Small intestine (tissue), 7 donors: ENCODE measurements at regions not wholly inside any gene's neighbourhood (a gene's known extent, or its start where the extent isn't known, plus 50 kb on each side); places are given as distances from the start of the nearest gene placed in this dataset.

Source experiments
- DNase-seq, 2 donors: peaks; one replicate each; pipeline versions ENCODE4 v3.0.0 to v3.0.0-alpha.2; 2013
- FAIRE-seq: peaks from 2 replicates; lab custom pipeline; 2012; peaks lifted over from hg19 to GRCh38; lab: Jason Lieb, UNC
- H3K27ac ChIP-seq, 3 donors: one replicate each; pipeline ENCODE4 v1.5.1; 2013; ENCODE audit warnings: low read length in 2 of 3, mild to moderate bottlenecking in 2 of 3, control low read depth in 1 of 3, inconsistent platforms in 1 of 3, low read depth in 1 of 3, moderate library complexity in 1 of 3
- H3K27me3 ChIP-seq, 3 donors: one replicate each; pipeline ENCODE4 v1.6.1; 2013; ENCODE audit warnings: low read length in 3 of 3, inconsistent platforms in 1 of 3; ENCODE audit not compliant: control insufficient read depth in 3 of 3, insufficient read depth in 3 of 3
- H3K36me3 ChIP-seq, 3 donors: one replicate each; pipeline ENCODE4 v1.6.1; 2013; ENCODE audit warnings: low read length in 3 of 3, inconsistent platforms in 1 of 3, low read depth in 1 of 3, mild to moderate bottlenecking in 1 of 3, moderate library complexity in 1 of 3; ENCODE audit not compliant: control insufficient read depth in 3 of 3, insufficient read depth in 2 of 3
- H3K4me1 ChIP-seq, 3 donors: one replicate each; pipeline ENCODE4 v1.6.1; 2013; ENCODE audit warnings: low read length in 2 of 3, inconsistent platforms in 1 of 3, low read depth in 1 of 3, mild to moderate bottlenecking in 1 of 3, moderate library complexity in 1 of 3; ENCODE audit not compliant: control insufficient read depth in 3 of 3, insufficient read depth in 2 of 3
- H3K4me3 ChIP-seq, 3 donors: one replicate each; pipeline ENCODE4 v1.5.1; 2013; ENCODE audit warnings: low read length in 3 of 3, control low read depth in 1 of 3, inconsistent platforms in 1 of 3, low read depth in 1 of 3, mild to moderate bottlenecking in 1 of 3, moderate library complexity in 1 of 3
- H3K9me3 ChIP-seq, 2 donors: one replicate each; pipeline ENCODE4 v1.6.1; 2013; ENCODE audit warnings: low read depth in 1 of 2, low read length in 1 of 2; ENCODE audit not compliant: control insufficient read depth in 2 of 2, insufficient read depth in 1 of 2
- WGBS, 3 donors: extraction: QIAGEN DNeasy Blood & Tissue Kit; methylation state at CpG; one replicate each; pipeline ENCODE4 v1.1.7; 2013; 5-methylcytosine and 5-hydroxymethylcytosine counted together
- donor health status: healthy with polysubstance abuse.
- donor health status: control.
- donor health status: control.
- donor health status: Bipolar disorder and iron deficiency.
- donor health status: healthy.

DNA sequence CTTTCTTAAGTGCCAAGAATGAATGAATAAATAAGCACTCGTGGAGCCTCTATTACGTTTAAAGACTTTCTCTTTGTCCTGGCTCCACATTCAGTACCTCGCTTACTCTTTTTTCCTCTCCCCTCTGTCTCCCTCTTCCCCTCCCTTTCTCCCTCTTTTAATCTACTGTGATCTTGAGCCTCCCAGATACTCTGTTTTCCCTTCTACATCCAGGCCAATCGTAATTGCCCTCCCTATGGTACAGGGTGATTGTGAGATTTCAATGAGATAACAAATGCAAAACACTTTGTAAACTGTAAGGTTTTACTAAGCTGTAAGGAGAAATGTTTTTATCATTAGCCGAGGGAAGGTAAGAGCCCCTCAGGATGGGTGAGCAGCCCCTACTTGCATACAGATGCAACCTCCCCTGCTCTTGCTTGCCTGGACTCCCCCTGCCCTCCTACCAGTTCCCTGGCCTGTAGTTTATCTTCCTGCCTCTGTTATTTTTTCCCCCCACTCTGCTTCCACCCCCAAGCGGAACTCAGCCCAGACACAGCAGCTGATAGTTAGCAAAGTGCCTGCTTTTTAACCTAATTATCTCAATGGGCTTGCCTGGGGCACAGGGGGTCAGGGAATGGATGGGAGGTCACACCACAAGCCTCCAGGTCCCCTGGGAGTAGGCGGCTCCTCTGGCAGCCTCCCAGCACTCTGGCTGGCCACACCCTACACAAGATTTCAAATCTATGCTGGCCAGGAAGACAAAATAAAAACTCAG, 76.9 kb upstream of the CADM1 start:
- Histone ChIP-seq H3K36me3 (no peaks in the 10 kb centered on the region), H3K27me3 (no peaks in the 10 kb centered on the region), H3K4me3 (no peak overlapping the region), H3K4me1 (peaks cover 0 to 13% (median 0%) of the 10 kb centered on the region in 3 donors), H3K27ac (no peak overlapping the region), H3K9me3 (no peaks in the 10 kb centered on the region)
- FAIRE-seq (no peak), DNase-seq (peak; percentile 7 to 46)
- WGBS, 3 donors = 33 to 39% (median 37%) methylated on average over 7 of the region's 7 CpGs

DNA sequence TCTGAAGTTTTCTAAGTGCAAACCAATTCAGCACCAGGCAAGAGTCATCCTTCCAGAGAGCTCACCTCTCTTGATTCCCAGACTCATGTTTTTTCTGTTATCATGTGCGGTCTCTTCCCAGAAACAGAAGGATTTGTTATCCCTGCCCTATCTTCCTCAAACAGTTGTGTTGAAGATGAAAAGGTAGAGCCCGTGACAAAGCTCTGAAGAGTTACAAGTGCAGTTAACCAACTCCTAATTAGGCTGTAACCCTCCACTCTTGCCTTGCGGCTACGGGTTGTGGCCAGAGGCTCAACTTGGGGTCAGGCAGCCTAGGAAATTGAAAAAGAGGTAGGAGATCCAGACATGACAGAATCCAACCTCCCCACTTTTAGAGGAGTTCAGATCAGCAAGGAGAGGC, 76.2 kb upstream of the CADM1 start:
- WGBS, 3 donors = 80 to 89% (median 83%) methylated on average over 4 of the region's 4 CpGs
- FAIRE-seq (no peak), DNase-seq (no peak)
- no peaks in the 10 kb centered on the region for H3K36me3 ChIP-seq
- H3K4me3 ChIP-seq = no peak overlapping the region
- H3K9me3 ChIP-seq = no peaks in the 10 kb centered on the region
- H3K27ac ChIP-seq = no peak overlapping the region
- no peaks in the 10 kb centered on the region for H3K27me3 ChIP-seq
- H3K4me1 ChIP-seq = peaks cover 0 to 13% (median 0%) of the 10 kb centered on the region in 3 donors

DNA sequence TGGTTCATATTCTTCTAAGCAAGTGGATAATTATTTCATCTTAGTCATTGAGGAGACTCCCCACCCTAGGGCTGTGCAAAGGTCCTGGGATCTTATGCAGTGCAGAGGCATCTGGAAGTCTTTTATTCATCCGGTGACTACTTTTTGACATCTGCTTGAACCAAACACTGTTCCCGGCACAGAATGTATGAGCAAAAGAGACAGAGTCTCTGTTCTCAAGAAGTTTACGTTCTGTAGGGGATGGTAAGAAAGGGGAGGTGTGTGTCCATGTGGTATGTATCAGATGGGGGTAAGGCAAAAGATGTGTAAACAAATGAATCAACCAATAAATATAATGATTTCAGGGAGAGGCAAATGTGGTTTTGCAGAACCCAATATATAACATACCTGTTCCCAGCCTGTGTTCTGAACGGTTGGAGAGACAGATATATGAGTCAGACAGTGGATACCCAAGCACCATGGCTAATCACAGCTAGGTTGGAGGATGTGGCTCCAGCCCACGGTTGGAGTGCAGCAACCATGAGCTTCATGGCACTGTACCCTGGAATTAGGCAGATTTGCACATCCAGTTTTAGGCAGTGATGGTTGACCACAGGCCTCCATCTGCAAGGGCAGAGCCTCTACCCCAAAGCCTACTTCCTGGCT, 75.1 kb upstream of the CADM1 start:
- FAIRE-seq = no peak
- 82 to 91% (median 87%) methylated on average over 5 of the region's 5 CpGs for WGBS, 3 donors
- Histone ChIP-seq H3K4me3 (no peak overlapping the region), H3K27me3 (no peaks in the 10 kb centered on the region), H3K36me3 (no peaks in the 10 kb centered on the region), H3K9me3 (no peaks in the 10 kb centered on the region), H3K4me1 (peaks cover 0 to 13% (median 0%) of the 10 kb centered on the region in 3 donors), H3K27ac (no peak overlapping the region)
- DNase-seq = no peak

GRCh38 chr11:115578275-115578674, 74.1 kb upstream of the CADM1 start:
- peaks cover 0 to 13% (median 0%) of the 10 kb centered on the region in 3 donors for H3K4me1 ChIP-seq
- DNase-seq (no peak), FAIRE-seq (no peak)
- no peak overlapping the region for H3K4me3 ChIP-seq
- no peaks in the 10 kb centered on the region for H3K36me3 ChIP-seq
- H3K9me3 ChIP-seq = no peaks in the 10 kb centered on the region
- no peak overlapping the region for H3K27ac ChIP-seq
- H3K27me3 ChIP-seq = no peaks in the 10 kb centered on the region

- WGBS, 3 donors = 80 to 100% (median 93%) methylated on average over 3 of the region's 3 CpGs
- Histone ChIP-seq H3K4me1 (peaks cover 0 to 13% (median 0%) of the 10 kb centered on the region in 3 donors), H3K27me3 (no peaks in the 10 kb centered on the region), H3K9me3 (no peaks in the 10 kb centered on the region), H3K4me3 (no peak overlapping the region), H3K27ac (no peak overlapping the region), H3K36me3 (no peaks in the 10 kb centered on the region)
- FAIRE-seq = no peak
- DNase-seq = no peak
Measured at GRCh38 chr11:115577701-115578100, 73.5 kb upstream of the CADM1 start.

DNA sequence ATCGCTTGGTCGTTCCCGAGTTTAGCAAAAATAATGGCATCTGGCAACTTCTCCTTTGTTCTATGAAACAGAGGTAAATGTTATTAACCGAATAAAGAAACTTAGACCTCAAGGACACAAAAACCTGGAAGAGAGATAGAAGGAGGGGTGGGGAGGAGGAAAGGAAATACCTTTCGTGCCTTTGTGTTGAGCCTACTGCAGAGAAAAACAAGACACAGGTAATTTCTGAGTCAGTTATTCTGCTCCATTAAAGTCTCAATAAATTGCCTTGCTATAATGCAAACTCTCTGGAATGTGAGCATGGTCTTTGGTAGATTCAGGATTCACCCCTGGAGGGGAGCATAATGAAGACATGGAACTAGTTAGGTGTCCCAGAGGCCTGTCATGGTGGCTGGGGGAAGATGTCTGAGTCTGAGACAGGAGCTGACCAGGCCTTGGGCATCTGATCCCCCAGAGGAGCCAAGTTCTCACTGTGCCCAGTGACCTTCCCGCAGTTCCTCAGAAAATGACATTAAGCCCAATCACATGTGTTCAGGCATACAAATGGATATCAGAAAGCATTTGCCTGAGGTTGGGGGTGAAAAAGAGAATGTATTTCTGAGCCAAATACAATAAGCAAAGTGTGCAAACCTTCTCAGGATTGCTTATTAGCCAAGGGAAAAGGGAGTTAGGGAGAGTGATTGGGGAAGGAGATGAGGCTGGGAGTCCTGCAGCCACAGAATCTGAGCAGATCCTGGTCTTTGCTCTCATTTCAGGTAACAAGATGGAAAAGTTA, 72.6 kb upstream of the CADM1 start:
- 91 to 97% (median 92%) methylated on average over 6 of the region's 6 CpGs for WGBS, 3 donors
- Histone ChIP-seq H3K4me3 (no peak overlapping the region), H3K27me3 (no peaks in the 10 kb centered on the region), H3K36me3 (no peaks in the 10 kb centered on the region), H3K4me1 (peaks cover 0 to 8% (median 0%) of the 10 kb centered on the region in 3 donors), H3K9me3 (no peaks in the 10 kb centered on the region), H3K27ac (no peak overlapping the region)
- no peak for DNase-seq
- no peak for FAIRE-seq

GRCh38 chr11:115572551-115572950, 68.3 kb upstream of the CADM1 start:
- no peak for DNase-seq
- no peak overlapping the region for H3K27ac ChIP-seq
- no peak for FAIRE-seq
- no peak overlapping the region for H3K4me3 ChIP-seq
- 89 to 92% (median 92%) methylated on average over 5 of the region's 5 CpGs for WGBS, 3 donors
- H3K4me1 ChIP-seq = no peaks in the 10 kb centered on the region
- no peaks in the 10 kb centered on the region for H3K36me3 ChIP-seq
- no peaks in the 10 kb centered on the region for H3K27me3 ChIP-seq
- no peaks in the 10 kb centered on the region for H3K9me3 ChIP-seq

DNA sequence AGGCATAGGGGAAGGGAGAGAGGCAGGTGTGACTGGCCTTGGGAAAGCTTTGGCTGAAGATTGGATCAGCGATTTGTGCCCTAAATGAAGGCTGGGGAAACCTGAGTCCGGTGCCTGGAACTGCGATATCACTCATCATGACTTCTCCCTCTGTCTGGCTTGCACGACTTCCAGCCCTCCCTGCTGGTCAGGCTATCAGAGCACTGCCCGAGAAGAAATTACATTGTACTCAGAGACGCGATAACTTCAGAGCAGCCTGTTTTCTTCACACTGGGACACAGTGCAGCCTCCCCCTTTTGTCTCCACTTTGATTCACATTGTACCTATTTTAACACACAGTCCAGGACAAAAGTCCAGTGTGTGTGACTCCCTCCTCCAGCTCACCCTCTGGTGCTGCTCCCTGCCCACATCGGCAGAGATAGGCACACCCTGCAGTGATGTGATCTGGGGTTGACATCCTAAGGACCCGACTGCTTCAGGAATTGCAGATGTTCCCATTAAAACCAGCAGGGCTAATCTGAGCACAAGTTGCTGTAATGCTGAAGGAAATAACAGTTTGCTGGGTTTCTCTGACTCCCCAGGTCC, 62.1 kb upstream of the CADM1 start:
- DNase-seq = peak in 1 of 2 donors; percentile 16
- Histone ChIP-seq H3K4me1 (no peaks in the 10 kb centered on the region), H3K36me3 (no peaks in the 10 kb centered on the region), H3K4me3 (no peak overlapping the region), H3K9me3 (no peaks in the 10 kb centered on the region), H3K27ac (no peak overlapping the region), H3K27me3 (peaks cover 0 to 2% (median 0%) of the 10 kb centered on the region in 3 donors)
- FAIRE-seq = no peak
- WGBS, 3 donors = 25 to 54% (median 26%) methylated on average over 9 of the region's 9 CpGs
